Coronary artery (tissue), 2 donors: ENCODE measurements at regions not wholly inside any gene's neighbourhood (a gene's known extent, or its start where the extent isn't known, plus 50 kb on each side); places are given as distances from the start of the nearest gene placed in this dataset.

Source experiments
- DNase-seq: peaks from one replicate; pipeline ENCODE4 v3.0.0-alpha.2; 2017; ENCODE audit warnings: low spot score
- H3K27ac ChIP-seq, 2 donors: fragments of 200-600 bp; sonication (generic); one replicate each; pipeline ENCODE4 v1.5.1; 2016 to 2019
- H3K4me3 ChIP-seq: fragments of 200-600 bp; sonication (generic); 2 replicates; pipeline ENCODE4 v1.5.1; 2016; ENCODE audit warnings: mild to moderate bottlenecking, moderate library complexity
- CTCF ChIP-seq: fragments of 200-600 bp; sonication (generic); IDR thresholded peaks from one replicate; pipeline ENCODE4 v1.5.1; 2019; ENCODE audit warnings: antibody characterized with exemption

- DNase-seq: no peak
- no peak for TF ChIP-seq CTCF
- Histone ChIP-seq H3K27ac (no peak overlapping the region), H3K4me3 (no peak overlapping the region)
These were observed 544.4 kb upstream of the EEF2KMT start for GRCh38 chr16:5642011-5642410.

DNA sequence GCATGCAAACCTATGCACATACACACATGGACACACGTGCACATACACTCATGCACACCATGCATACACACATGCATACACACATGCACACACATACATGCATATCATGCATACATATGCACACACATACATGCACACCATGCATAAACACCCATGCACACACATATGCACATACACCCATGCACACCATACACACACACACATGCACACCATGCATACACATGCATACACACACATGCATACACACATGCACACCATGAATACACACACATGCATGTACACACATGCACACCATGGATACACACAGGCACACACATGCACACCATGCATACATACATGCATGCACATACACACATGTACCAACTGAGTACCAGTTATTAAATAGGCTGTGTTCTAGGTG lies 543.3 kb upstream of the EEF2KMT start:
- no peak for DNase-seq
- TF ChIP-seq CTCF: no peak
- Histone ChIP-seq H3K4me3 (no peak overlapping the region), H3K27ac (no peak overlapping the region)

DNA sequence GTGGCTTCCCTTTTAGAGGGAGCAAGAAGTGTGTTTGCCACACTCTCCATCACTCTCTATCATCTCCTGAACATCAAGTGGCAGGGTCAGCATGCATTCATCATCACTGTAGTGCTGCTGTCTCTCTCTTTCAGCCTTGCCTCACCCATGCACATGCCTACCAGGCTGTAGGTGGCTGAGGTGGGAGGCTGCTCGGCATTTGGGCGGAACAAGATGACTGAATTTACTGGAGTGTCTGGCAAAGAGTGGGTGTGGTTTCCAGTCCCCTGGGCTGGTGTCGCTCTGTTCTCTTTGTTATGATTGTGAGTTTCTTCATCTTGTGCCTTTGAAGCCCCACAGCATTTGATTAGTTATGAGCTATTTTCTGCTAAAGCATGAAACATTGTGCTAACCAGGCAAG lies 541.9 kb upstream of the EEF2KMT start:
- Histone ChIP-seq H3K27ac (no peak overlapping the region), H3K4me3 (no peak overlapping the region)
- no peak for TF ChIP-seq CTCF
- DNase-seq: no peak

GRCh38 chr16:5635331-5635730 lies 537.7 kb upstream of the EEF2KMT start:
- Histone ChIP-seq H3K4me3 (no peak overlapping the region), H3K27ac (no peak overlapping the region)
- TF ChIP-seq CTCF: no peak
- no peak for DNase-seq

DNA sequence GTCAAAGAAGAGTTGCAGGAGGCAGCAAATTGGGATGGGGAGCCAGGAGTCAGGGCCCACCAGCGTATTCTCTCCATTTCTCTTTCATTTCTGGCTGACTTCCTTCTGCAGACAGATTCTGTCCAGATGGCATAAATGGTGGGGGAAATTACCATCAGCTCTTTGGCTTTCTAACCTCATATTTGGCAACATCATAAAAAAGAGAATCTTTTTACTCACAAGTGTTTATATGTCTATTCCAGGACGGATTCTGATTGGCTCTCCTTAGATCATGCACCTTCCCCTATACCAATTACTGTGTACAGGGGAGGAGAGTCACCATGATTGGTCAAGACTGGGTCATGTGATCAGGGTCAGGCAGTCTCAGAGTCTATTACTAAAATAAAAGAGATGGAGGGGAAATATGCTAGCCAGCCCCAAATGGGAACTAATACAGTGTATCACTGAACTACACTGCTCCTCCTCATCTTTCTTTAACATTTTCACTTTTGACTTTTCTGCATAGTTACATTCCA lies 537.1 kb upstream of the EEF2KMT start:
- no peak for TF ChIP-seq CTCF
- H3K4me3 ChIP-seq: no peak overlapping the region
- DNase-seq: no peak

DNA sequence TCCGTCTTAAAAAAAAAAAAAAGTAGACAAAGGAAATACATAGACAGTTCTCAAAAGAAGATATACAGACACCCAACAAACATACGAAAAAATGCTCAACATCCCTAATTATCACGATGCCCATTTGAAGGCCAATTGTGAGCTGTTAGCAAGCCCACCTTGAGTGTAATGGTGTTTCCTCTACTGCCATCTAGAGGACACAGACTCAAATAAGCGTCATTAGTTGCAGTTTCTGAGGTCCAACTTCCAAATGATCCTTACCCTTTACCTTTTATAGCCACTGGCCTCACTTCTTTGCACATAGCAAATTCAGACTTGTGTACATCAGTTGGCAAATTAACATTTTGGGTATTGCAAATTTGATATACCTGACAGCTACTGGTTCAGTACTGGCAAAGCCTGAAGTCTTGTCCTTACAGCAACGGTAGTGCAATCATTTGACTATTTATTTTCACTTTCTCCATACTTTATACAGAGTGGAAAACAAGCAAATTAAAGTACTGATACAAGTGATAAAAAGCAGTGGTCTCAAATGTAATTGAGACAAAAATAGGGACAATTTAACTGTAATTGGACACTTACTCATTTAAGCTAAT lies 536.3 kb upstream of the EEF2KMT start:
- Histone ChIP-seq H3K4me3 (no peak overlapping the region), H3K27ac (no peak overlapping the region)
- TF ChIP-seq CTCF: no peak
- DNase-seq: no peak

More for the DNA sequence above, 537.1 kb upstream of the EEF2KMT start:
- no peak overlapping the region for H3K27ac ChIP-seq

GRCh38 chr16:5622234-5622884 lies 524.8 kb upstream of the EEF2KMT start:
- no peak overlapping the region for H3K27ac ChIP-seq
- no peak for DNase-seq
- no peak for TF ChIP-seq CTCF
- no peak overlapping the region for H3K4me3 ChIP-seq
